ENCODE measurements at regions not wholly inside any gene's neighbourhood (a gene's known extent, or its start where the extent isn't known, plus 50 kb on each side); places are given as distances from the start of the nearest gene placed in this dataset.
A peak's percentile ranks its signal among the peaks of the same experiment; 100 is the strongest.

DNA sequence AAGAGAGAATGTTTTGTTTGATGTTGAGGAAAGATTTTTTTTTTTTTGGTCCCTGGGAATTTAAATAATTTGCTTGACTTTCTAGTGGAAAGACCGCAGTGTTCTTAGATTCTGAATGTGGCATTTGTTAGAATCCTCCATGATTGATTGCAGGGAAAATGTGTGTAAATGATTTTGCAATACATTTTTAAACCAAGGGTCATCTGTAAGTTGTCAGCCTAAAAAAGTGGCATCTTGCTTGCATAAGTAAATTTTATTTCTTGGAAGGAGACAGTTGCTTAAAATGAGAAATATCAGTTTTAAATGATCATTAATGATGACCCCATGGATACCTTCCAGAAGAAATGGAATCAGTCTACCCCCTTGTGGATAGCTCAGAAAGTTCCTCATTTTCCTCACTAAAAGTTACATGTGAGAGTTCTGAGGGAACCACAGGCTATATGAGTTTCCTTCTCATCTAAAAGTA lies 105.1 kb upstream of the SLC25A48 start:
- no peak overlapping the region for H3K27ac ChIP-seq

GRCh38 chr5:135724617-135725016 lies 109.8 kb upstream of the SLC25A48 start:
- Histone ChIP-seq H3K9me3 (no peaks in the 10 kb centered on the region), H3K9ac (ENCODE audit: low read depth in 2 of 2, low read length in 2 of 2) (no peak overlapping the region), H3K4me3 (no peak overlapping the region), H3K27me3 (no peaks in the 10 kb centered on the region), H3K27ac (no peak overlapping the region), H3K36me3 (no peaks in the 10 kb centered on the region), H3K4me1 (no peaks in the 10 kb centered on the region)
- intact Hi-C loops (cut with DNase I): loop anchor here (5.0 kb wide), 1 partner anchor 162 kb away; no protein-coding TSS in a partner anchor
- TF ChIP-seq, protein P1, sequence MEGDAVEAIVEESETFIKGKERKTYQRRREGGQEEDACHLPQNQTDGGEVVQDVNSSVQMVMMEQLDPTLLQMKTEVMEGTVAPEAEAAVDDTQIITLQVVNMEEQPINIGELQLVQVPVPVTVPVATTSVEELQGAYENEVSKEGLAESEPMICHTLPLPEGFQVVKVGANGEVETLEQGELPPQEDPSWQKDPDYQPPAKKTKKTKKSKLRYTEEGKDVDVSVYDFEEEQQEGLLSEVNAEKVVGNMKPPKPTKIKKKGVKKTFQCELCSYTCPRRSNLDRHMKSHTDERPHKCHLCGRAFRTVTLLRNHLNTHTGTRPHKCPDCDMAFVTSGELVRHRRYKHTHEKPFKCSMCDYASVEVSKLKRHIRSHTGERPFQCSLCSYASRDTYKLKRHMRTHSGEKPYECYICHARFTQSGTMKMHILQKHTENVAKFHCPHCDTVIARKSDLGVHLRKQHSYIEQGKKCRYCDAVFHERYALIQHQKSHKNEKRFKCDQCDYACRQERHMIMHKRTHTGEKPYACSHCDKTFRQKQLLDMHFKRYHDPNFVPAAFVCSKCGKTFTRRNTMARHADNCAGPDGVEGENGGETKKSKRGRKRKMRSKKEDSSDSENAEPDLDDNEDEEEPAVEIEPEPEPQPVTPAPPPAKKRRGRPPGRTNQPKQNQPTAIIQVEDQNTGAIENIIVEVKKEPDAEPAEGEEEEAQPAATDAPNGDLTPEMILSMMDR (IDR thresholded peaks at IDR 0.05): no peak
- no peak for DNase-seq

More for the DNA sequence above, 105.1 kb upstream of the SLC25A48 start:
- Histone ChIP-seq H3K9me3 (no peaks in the 10 kb centered on the region), H3K9ac (ENCODE audit: low read depth in 2 of 2, low read length in 2 of 2) (no peak overlapping the region), H3K36me3 (no peaks in the 10 kb centered on the region), H3K4me3 (no peak overlapping the region), H3K4me1 (no peaks in the 10 kb centered on the region), H3K27me3 (no peaks in the 10 kb centered on the region)
- TF ChIP-seq, protein P1 (IDR thresholded peaks at IDR 0.05): peak; percentile 34
- intact Hi-C loops (cut with DNase I): loop anchor here (5.0 kb wide), 1 partner anchor 167 kb away; no protein-coding TSS in a partner anchor
- no peak for DNase-seq

DNA sequence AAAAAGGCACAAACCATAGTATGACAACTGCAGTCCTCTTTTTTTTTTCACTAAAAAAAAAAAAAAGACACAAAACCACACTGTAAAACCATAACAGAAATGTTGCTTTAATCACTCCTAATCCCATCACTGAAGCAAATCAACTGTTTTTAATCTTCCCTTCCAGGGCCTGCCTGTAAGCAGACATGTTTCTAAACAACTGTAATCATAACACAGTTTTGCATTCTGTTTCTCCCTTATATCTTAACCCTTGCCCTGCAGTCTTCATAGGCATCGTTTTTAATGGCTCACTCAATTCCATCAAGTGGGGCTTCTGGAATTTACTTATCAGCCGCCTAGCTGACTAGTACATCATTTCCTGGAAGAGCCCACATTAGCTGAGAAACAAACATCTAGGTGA lies 111.0 kb upstream of the SLC25A48 start:
- no peak for DNase-seq
- TF ChIP-seq, protein P1 (IDR thresholded peaks at IDR 0.05): no peak
- intact Hi-C loops (cut with DNase I): no loop called here
- no peaks in the 10 kb centered on the region for H3K27me3 ChIP-seq
- H3K36me3 ChIP-seq: no peaks in the 10 kb centered on the region
- H3K9ac ChIP-seq (ENCODE audit: low read depth in 2 of 2, low read length in 2 of 2): no peak overlapping the region
- H3K4me3 ChIP-seq: no peak overlapping the region
- H3K27ac ChIP-seq: no peak overlapping the region
- H3K4me1 ChIP-seq: no peaks in the 10 kb centered on the region
- H3K9me3 ChIP-seq: no peaks in the 10 kb centered on the region

DNA sequence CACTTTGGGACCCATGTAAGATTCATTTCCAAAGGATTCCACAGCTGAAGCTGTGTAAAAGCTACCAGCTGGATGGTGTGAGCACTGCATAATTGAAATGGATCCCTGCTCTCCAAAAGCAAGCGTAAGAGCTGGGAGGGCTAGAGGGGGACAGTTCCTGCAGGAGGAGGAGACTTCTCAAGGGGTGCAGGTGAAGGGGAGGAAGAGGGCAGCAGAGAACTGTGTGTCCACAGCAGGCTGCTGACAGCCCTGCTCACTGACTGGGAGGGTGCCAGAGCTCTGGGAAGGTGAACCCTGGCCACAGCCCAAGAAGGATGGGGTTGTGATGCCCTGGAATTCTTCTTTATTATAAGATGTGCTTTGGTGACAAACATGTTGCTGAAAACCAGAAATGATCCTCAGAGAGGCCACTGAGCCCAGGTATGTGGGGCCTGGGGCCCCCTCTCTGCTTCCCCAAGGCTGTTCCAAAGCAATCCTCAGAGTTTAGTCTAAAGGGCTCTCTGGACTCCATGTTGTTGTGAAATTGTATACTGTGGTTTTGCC lies 112.8 kb upstream of the SLC25A48 start:
- no peaks in the 10 kb centered on the region for H3K4me1 ChIP-seq
- H3K9me3 ChIP-seq: no peaks in the 10 kb centered on the region
- TF ChIP-seq, protein P1 (IDR thresholded peaks at IDR 0.05): no peak
- no peak overlapping the region for H3K9ac ChIP-seq (ENCODE audit: low read depth in 2 of 2, low read length in 2 of 2)
- H3K36me3 ChIP-seq: no peaks in the 10 kb centered on the region
- intact Hi-C loops (cut with DNase I): no loop called here
- H3K27ac ChIP-seq: no peak overlapping the region
- no peak overlapping the region for H3K4me3 ChIP-seq
- DNase-seq: no peak
- no peaks in the 10 kb centered on the region for H3K27me3 ChIP-seq

DNA sequence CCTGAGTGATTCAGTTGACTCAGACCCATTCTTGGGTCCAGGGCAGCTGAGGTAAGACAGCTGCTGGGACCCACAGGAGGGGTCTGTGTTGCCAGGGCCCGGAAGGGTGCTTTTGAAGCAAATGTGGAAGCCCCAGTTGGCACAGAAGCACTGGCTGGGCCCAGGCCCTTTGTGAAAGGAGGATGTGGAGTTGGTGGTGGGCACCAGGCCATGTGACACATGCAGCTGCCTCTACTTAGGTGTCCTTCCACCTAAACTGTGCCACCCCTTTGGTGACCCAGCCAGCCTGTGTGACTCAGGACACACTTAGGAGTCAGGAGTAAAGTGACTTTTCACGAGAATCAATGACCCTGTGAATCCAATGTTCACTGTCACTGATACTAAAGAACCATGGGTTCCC lies 114.3 kb upstream of the SLC25A48 start:
- no peak for DNase-seq
- Histone ChIP-seq H3K9me3 (no peaks in the 10 kb centered on the region), H3K9ac (ENCODE audit: low read depth in 2 of 2, low read length in 2 of 2) (no peak overlapping the region), H3K36me3 (no peaks in the 10 kb centered on the region), H3K27ac (no peak overlapping the region), H3K27me3 (no peaks in the 10 kb centered on the region), H3K4me1 (no peaks in the 10 kb centered on the region), H3K4me3 (no peak overlapping the region)
- TF ChIP-seq, protein P1 (IDR thresholded peaks at IDR 0.05): no peak
- intact Hi-C loops (cut with DNase I): no loop called here

Data from colonic mucosa (tissue), 4 donors.